ENCODE measurements at regions not wholly inside any gene's neighbourhood (a gene's known extent, or its start where the extent isn't known, plus 50 kb on each side); places are given as distances from the start of the nearest gene placed in this dataset.

DNA sequence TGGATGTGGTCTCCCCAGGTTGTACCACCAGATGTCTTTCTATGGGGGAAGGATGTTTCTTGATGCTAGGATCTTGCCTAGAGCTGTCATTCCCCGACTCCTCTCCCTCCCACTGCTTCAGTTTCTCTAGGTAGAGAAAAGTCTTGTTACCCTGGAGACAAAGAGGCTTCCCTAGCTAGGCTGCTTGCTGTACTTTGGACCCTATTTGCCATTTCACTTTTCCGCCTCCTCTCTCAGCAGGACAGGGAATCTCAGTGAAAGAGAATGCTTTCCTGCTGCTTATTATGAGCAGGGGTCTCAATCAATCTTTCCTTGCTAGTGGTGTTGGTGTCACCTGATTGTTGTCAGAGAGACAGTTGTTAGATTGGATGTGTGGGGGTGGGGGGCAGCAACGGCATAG lies 818.8 kb upstream of the GYPC start:
- H3K27me3 ChIP-seq (replicated peaks in 1 of 4; ENCODE audit: control extremely low read depth in 1 of 4, control insufficient read depth in 3 of 4, insufficient read depth in 4 of 4, low read length in 3 of 4), result no peaks in the 10 kb centered on the region
- no peak overlapping the region for H3K4me3 ChIP-seq (ENCODE audit: control extremely low read depth in 1 of 5, extremely low read depth in 1 of 5, insufficient read depth in 1 of 5, low read depth in 2 of 5, low read length in 4 of 5)
- H3K4me1 Mint-ChIP-seq, result no peaks in the 10 kb centered on the region
- H3K27ac Mint-ChIP-seq, result no peak overlapping the region
- ATAC-seq (ENCODE audit: low read depth) (no peak), DNase-seq (no peak)
- H3K4me3 Mint-ChIP-seq, result no peak overlapping the region
- 11% methylated on average over 1 of the region's 3 CpGs for WGBS (ENCODE audit: insufficient coverage)
- H3K4me2 ChIP-seq (replicated peaks; ENCODE audit: low read depth, low read length, poor library complexity, severe bottlenecking), result no peak overlapping the region
- H3K9ac ChIP-seq (ENCODE audit: low read length), result no peak overlapping the region
- H3K36me3 ChIP-seq (replicated peaks in 1 of 2; ENCODE audit: control extremely low read depth in 1 of 2, control insufficient read depth in 1 of 2, extremely low read depth in 1 of 2, insufficient read depth in 2 of 2, low read length in 1 of 2), result no peaks in the 10 kb centered on the region
- no peaks in the 10 kb centered on the region for H3K79me2 ChIP-seq (ENCODE audit: control insufficient read depth, insufficient read depth, low read length)
- no peaks in the 10 kb centered on the region for H3K9me3 ChIP-seq (ENCODE audit: control extremely low read depth in 1 of 3, control insufficient read depth in 2 of 3, insufficient read depth in 1 of 3, low read length in 2 of 3)
- ChIA-PET POLR2A (no interaction called here), CTCF (no interaction called here)
- intact Hi-C loops (cut with micrococcal nuclease), result no loop called here
- H3K27ac ChIP-seq (ENCODE audit: low read length in 2 of 2), result no peak overlapping the region
- no peaks in the 10 kb centered on the region for H4K20me1 ChIP-seq (ENCODE audit: control insufficient read depth, insufficient read depth, low read length, poor library complexity, severe bottlenecking)
- no peaks in the 10 kb centered on the region for H3K27me3 Mint-ChIP-seq
- peaks cover 2% of the 10 kb centered on the region for H3K9me3 Mint-ChIP-seq (ENCODE audit: insufficient read depth)
- no peak overlapping the region for H2AFZ ChIP-seq (ENCODE audit: insufficient read depth, low read depth, low read length, poor library complexity, severe bottlenecking)
- TF ChIP-seq, protein P1, sequence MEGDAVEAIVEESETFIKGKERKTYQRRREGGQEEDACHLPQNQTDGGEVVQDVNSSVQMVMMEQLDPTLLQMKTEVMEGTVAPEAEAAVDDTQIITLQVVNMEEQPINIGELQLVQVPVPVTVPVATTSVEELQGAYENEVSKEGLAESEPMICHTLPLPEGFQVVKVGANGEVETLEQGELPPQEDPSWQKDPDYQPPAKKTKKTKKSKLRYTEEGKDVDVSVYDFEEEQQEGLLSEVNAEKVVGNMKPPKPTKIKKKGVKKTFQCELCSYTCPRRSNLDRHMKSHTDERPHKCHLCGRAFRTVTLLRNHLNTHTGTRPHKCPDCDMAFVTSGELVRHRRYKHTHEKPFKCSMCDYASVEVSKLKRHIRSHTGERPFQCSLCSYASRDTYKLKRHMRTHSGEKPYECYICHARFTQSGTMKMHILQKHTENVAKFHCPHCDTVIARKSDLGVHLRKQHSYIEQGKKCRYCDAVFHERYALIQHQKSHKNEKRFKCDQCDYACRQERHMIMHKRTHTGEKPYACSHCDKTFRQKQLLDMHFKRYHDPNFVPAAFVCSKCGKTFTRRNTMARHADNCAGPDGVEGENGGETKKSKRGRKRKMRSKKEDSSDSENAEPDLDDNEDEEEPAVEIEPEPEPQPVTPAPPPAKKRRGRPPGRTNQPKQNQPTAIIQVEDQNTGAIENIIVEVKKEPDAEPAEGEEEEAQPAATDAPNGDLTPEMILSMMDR (IDR thresholded peaks at IDR 0.05), result no peak
- TF ChIP-seq EZH2 (IDR thresholded peaks at IDR 0.05; ENCODE audit: borderline replicate concordance, insufficient read depth, low read depth, low read length, poor library complexity, severe bottlenecking), result no peak
- H3K4me1 ChIP-seq (ENCODE audit: control insufficient read depth in 2 of 2, insufficient read depth in 2 of 2, low read length in 2 of 2), result no peaks in the 10 kb centered on the region

DNA sequence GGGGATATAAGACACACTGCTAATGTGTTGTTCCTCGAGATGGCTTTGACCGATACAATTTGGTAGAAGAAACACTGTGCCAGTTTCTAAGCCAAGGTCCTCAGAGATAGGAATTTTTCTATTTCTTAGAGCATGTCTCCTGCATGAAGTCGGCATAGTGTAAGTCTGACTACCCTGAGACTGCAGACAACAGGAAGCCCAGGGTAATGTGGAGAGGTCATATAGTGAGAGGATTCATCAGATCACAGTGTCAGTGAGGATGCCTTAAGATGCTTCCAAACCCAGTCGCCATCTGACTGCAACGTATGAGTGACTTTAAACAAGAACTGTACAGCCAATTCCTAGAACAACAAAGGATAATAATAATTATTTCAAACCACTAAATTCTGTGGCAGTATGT lies 818.3 kb upstream of the GYPC start:
- H3K9ac ChIP-seq (ENCODE audit: low read length), result no peak overlapping the region
- no peak for ATAC-seq (ENCODE audit: low read depth)
- no peak for DNase-seq
- H3K36me3 ChIP-seq (replicated peaks in 1 of 2; ENCODE audit: control extremely low read depth in 1 of 2, control insufficient read depth in 1 of 2, extremely low read depth in 1 of 2, insufficient read depth in 2 of 2, low read length in 1 of 2), result no peaks in the 10 kb centered on the region
- Mint-ChIP-seq H3K27me3 (no peaks in the 10 kb centered on the region), H3K4me3 (no peak overlapping the region), H3K4me1 (no peaks in the 10 kb centered on the region), H3K27ac (no peak overlapping the region), H3K9me3 (ENCODE audit: insufficient read depth) (peaks cover 2% of the 10 kb centered on the region)
- no peak overlapping the region for H3K27ac ChIP-seq (ENCODE audit: low read length in 2 of 2)
- ChIA-PET POLR2A (no interaction called here), CTCF (no interaction called here)
- no peak overlapping the region for H3K4me2 ChIP-seq (replicated peaks; ENCODE audit: low read depth, low read length, poor library complexity, severe bottlenecking)
- intact Hi-C loops (cut with micrococcal nuclease), result no loop called here
- no peaks in the 10 kb centered on the region for H3K4me1 ChIP-seq (ENCODE audit: control insufficient read depth in 2 of 2, insufficient read depth in 2 of 2, low read length in 2 of 2)
- no peaks in the 10 kb centered on the region for H4K20me1 ChIP-seq (ENCODE audit: control insufficient read depth, insufficient read depth, low read length, poor library complexity, severe bottlenecking)
- WGBS (ENCODE audit: insufficient coverage), result 73% methylated on average over 3 of the region's 5 CpGs
- no peaks in the 10 kb centered on the region for H3K27me3 ChIP-seq (replicated peaks in 1 of 4; ENCODE audit: control extremely low read depth in 1 of 4, control insufficient read depth in 3 of 4, insufficient read depth in 4 of 4, low read length in 3 of 4)
- H3K9me3 ChIP-seq (ENCODE audit: control extremely low read depth in 1 of 3, control insufficient read depth in 2 of 3, insufficient read depth in 1 of 3, low read length in 2 of 3), result no peaks in the 10 kb centered on the region
- TF ChIP-seq, protein P1 (IDR thresholded peaks at IDR 0.05), result no peak
- no peak for TF ChIP-seq EZH2 (IDR thresholded peaks at IDR 0.05; ENCODE audit: borderline replicate concordance, insufficient read depth, low read depth, low read length, poor library complexity, severe bottlenecking)
- H2AFZ ChIP-seq (ENCODE audit: insufficient read depth, low read depth, low read length, poor library complexity, severe bottlenecking), result no peak overlapping the region
- H3K79me2 ChIP-seq (ENCODE audit: control insufficient read depth, insufficient read depth, low read length), result no peaks in the 10 kb centered on the region
- no peak overlapping the region for H3K4me3 ChIP-seq (ENCODE audit: control extremely low read depth in 1 of 5, extremely low read depth in 1 of 5, insufficient read depth in 1 of 5, low read depth in 2 of 5, low read length in 4 of 5)
